Frontal cortex (tissue), 3 donors: ENCODE measurements at regions not wholly inside any gene's neighbourhood (a gene's known extent, or its start where the extent isn't known, plus 50 kb on each side); places are given as distances from the start of the nearest gene placed in this dataset.

Experiments
- DNase-seq, 2 donors: peaks; one replicate each; pipeline ENCODE4 v3.0.0; 2012; ENCODE audit warnings: low spot score in 2 of 2
- FAIRE-seq: peaks from 2 replicates; lab custom pipeline; 2012; peaks lifted over from hg19 to GRCh38; lab: Jason Lieb, UNC
- donor health status: control.
- donor health status: control.
- donor health status: control.

- FAIRE-seq: no peak
- no peak for DNase-seq
Measured at GRCh38 chr9:88689509-88690298, 154.7 kb downstream of the NXNL2 start.

GRCh38 chr9:88690628-88691027 is 155.7 kb downstream of the NXNL2 start:
- DNase-seq: no peak
- no peak for FAIRE-seq

DNA sequence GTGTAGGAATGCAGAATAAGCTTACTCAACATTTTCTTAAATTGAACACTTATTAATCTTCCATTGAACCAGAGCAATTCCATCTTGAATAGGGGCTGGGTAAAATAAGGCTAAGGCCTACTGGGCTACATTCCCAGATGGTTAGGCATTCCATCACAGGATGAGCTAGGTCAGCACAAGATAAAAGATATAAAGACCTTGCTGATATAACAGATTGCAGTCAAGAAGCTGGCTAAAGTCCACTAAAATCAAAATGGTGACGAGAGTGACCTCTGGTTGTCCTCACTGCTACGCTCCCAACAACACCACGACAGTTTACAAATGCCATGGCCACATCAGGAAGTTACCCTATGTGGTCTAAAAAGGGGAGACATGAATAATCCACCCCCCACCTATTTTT is 156.1 kb downstream of the NXNL2 start:
- FAIRE-seq (no peak), DNase-seq (no peak)

DNA sequence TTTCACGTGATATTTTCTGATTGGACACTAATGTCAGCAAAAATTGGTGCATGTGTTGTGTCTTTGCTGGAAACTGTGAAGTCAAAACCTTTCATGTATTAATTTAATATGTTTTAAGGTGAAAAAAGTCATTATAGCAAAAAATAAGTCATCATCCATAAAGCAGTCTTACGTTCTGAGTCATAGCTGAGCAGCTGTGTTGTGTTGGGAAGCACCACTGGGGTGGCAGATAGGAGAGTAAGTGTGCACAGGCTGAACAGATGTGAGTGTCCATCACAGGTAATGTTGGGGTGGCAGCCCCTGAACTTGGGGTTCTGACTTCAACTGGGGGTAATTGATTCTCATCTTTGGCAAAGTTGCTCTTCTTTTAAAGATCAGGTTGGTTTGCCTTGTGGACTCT is 156.8 kb downstream of the NXNL2 start:
- DNase-seq (no peak), FAIRE-seq (no peak)

DNA sequence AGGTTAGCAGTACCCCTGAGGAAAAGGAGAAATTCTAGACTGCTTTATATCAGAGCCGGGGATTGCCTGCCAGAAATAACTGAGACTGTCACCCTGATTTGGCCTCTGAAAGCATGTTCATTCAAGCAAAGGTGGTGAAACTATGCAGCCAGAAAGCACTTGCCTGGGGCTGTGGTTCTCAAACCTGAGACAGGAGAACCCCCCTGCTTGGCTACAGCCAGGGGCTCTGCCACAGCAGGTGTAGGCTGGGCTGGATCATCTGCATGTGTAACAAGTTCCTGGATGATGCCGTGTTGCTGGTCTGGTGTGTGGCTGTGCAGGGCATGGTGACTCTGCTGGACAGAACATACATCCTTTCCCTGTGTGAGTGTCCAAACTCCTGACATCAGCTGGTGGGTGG is 157.8 kb downstream of the NXNL2 start:
- DNase-seq: no peak
- no peak for FAIRE-seq

DNA sequence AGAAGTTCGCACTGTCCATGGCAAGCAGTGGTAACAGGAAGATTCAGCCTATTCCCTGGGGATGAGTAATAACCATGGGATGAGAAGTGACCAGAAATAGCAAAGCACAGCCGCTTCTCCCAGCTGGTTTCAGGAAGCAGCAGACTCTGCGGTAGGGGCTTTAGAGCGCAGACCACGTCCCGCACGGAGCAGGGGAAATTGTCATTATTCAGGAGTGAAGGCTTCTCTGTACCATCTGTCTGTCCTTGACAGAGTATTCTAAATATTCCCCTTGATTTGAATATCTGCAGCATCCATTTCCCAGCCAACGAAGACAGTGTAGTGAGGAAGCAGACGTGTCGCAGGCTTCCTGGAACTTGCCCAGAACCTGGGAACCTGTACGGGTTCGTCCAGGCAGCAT is 159.6 kb downstream of the NXNL2 start:
- no peak for FAIRE-seq
- DNase-seq: no peak

DNA sequence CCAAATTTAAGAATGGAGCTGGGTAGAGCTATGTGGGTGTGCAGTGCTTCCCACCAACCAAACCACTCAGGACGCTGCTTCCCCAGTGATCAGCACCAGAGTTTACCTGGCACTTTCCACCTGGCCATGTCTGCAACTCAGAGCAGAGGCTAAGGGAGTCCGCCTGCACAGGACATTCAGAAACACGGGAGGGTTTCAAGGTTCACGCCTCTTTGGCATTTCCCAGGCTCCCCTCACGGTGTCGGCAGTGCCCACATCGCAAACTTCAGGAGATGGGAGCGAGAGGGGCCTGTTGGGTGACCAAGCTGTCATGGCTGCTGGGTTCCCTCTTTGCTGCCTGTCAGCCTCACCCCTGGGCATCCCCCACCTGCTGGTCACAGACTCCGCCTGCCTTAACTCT is 161.5 kb downstream of the NXNL2 start:
- no peak for DNase-seq
- no peak for FAIRE-seq

DNA sequence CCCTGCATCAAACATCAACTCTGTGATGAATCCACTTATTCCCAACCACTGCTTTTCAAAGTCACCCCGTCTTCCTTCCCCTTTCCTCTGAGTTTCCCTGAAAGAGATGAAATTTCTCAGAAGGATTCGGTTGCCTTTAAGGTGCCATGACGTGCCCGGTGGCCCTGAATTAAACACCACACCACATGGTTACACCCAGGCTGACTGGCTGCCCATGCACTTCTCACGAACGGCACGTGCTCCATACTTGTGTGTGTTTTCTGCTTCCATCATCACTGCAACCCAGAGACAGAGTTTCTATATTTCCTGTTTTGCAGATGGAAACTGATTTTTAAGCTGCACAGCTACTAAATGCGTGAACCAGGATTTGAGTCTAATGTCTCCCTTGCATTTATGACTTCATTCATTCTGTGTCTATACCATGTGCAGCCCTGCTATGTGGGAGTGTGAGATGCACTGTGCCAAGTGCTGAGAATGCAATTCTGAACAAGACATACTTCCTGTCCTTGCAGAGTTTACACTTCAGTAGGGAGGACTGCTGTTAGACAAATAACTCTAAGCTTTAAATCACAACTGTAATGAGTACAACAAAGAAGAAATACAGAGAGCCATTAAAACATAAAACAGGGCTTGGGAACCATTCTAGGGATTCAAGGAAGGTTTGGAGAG is 162.9 kb downstream of the NXNL2 start:
- FAIRE-seq: no peak
- no peak for DNase-seq

GRCh38 chr9:88702985-88703384 is 168.0 kb downstream of the NXNL2 start:
- FAIRE-seq: no peak
- no peak for DNase-seq

DNA sequence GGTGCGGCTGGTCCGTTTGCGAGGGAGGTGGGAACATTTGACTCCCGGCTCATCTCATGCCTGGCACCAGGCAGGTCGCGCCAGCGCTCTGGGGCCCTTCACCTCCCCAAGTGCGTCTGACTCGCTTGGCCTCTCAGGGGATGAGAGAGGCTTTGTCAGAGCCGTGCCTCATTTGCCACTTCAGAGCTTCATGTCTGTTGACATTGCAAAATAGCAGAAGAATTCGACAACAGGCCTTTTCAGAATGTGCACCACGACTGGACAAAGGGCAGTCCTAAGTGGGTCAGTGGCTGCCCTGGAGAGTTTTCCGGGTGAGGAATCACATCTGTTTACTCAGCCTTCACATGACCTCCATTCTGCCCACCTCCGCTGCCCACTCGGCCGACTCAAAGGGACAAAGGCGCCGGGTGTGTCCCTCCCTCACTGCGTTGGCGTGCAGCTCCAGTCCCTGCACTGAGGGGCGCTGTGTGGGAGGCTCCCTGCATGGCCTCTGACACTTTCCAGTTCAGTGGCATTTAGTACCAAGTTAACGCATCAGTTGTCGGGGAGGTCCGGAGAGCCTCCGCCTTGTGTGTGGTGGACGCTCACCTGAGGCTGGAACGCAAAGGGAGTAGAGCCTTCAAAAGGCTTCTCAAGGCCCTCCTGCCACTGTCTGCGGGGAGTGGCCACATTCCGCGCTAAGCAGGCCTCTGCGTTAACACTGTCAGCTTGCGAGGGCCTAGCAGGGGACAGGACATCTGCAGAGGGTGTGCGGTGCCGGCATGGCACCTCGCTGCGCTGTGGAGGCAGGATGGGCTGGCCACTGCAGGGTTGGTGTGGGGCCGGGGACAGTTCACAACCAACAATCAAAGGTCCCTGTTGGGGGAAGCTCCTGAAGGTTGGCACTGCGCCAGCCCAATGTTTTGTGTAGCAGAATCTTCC is 171.5 kb downstream of the NXNL2 start:
- FAIRE-seq (no peak), DNase-seq (no peak)

DNA sequence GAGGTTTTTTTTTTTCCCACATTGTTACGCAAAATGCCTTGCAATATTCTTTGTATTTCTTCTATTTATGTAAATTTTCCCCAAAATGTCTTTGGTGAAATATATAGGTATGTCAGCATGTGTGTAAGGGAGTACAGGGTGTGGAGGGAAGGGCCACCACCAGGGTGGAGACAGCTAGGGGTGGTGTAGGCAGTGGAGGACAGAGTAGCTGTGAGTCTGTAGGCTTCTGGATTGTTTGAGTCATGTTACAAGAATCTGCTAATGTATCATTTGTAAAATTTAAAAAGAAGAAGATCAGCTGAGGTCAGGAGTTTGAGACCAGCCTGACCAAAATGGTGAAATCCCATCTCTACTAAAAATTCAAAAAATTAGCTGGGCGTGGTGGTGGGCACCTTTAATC is 175.5 kb downstream of the NXNL2 start:
- DNase-seq (no peak), FAIRE-seq (no peak)

DNA sequence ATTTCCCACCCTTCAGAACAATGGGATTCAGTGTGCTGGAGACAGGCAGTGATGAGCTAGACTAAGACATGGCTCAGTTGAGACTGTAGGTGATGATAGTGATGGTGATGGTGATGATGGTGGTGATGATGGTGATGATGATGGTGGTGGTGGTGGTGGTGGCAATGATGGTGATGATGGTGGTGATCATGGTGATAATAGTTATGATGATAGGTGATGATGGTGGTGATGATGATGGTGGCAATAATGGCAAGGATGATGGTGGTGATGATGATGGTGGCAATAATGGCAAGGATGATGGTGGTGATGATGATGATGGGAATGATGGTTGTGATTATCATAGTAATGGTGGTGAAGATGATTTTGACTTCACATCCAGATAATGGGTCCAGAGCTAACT is 176.7 kb downstream of the NXNL2 start:
- DNase-seq (no peak), FAIRE-seq (no peak)

- no peak for DNase-seq
- no peak for FAIRE-seq
Measured at GRCh38 chr9:88712484-88712883, 177.5 kb downstream of the NXNL2 start.

DNA sequence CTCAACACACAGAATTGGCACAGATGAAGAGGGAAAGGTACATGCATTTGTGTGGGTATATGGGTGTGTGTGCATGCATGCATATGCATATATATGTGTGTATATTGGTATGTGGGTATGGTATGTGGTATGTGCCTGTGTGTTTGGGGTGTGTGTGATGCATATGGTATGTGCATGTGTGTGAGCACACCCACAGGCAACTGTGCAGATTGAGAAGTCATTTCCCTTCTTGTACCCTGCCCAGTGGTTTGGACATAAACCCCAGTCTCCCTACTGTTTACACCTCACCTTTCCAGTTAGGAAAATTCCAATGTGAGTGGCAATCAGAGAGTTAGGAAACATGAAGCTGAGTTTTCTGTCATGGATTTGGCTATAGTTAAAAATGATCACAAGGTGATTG is 178.0 kb downstream of the NXNL2 start:
- FAIRE-seq: no peak

DNA sequence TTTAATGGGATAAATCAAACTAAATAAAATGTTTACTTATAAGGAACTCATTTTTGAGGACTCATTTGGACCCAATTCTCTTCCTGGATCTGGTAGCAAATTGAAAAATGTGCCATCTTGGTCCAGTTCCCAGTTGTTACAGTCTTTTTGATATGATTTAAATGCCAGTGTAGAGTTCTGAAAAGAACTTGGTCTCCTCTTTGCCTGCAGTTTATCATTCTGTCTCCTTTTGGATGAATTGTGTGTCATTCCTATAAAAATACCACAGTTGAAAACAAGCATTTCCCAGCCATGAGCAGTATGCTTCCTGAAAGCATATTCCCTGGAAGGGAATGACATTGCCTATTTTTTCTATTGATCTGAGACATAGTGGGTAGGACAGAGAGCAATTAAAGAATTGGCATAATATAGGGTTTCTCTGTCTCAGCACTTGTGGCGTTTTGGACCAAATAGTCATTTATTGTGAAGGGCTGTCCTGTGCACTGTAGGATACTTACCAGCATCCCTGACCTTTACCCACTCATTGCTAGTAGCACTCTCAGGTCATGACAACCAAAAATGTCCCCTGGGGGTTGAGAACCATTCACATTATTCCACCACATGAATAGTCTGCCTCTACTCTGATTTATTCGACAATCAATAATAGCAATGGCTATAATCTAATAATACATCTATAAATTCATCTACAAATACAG is 181.8 kb downstream of the NXNL2 start:
- no peak for DNase-seq
- no peak for FAIRE-seq

More for the DNA sequence above, 178.0 kb downstream of the NXNL2 start:
- no peak for DNase-seq

- DNase-seq: no peak
- no peak for FAIRE-seq
Measured at GRCh38 chr9:88721025-88721424, 186.0 kb downstream of the NXNL2 start.

GRCh38 chr9:88721495-88722279 is 186.7 kb downstream of the NXNL2 start:
- no peak for FAIRE-seq
- no peak for DNase-seq

- FAIRE-seq (no peak), DNase-seq (no peak)
Measured at GRCh38 chr9:88722753-88723152, 187.8 kb downstream of the NXNL2 start.

DNA sequence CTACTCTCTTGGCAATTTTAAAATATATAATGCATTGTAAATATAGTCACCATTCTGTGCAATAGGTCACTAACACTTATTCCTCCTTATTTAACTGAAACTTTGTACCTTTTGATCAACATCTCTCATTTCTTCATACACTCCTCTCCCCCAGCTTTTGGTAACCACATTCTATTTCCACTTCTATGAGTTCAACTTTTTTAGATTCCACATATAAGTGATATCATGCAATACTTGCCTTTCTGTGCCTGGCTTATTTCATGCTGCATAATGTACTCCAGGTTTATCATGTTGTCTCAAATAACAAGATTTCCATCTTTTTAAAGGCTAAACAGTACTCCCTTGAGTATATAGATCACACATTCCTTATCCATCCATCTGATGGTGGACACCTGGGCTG is 188.8 kb downstream of the NXNL2 start:
- DNase-seq (no peak), FAIRE-seq (no peak)
